OCI-LY7 (cell line): ENCODE measurements at regions not wholly inside any gene's neighbourhood (a gene's known extent, or its start where the extent isn't known, plus 50 kb on each side); places are given as distances from the start of the nearest gene placed in this dataset.

Source experiments
- CTCF ChIP-seq: fragments of 200-600 bp; sonication (generic); conservative IDR thresholded peaks from 2 replicates; pipeline ENCODE4 v1.5.1; 2014; ENCODE audit warnings: mild to moderate bottlenecking, antibody characterized with exemption, low read length, moderate library complexity, mixed read lengths
- EZH2phosphoT487 ChIP-seq: fragments of 200-600 bp; sonication (generic); IDR thresholded peaks from 2 replicates; pipeline ENCODE4 v1.6.1; 2018; ENCODE audit warnings: low read depth, borderline replicate concordance, mild to moderate bottlenecking, mixed run types, antibody characterized with exemption, low read length, moderate library complexity, mixed read lengths

- TF ChIP-seq CTCF (no peak), EZH2phosphoT487 (no peak)
Measured at GRCh38 chr17:70750983-70751382, 581.7 kb downstream of the KCNJ2 start.
